HG03571 (cell line): ENCODE measurements at regions not wholly inside any gene's neighbourhood (a gene's known extent, or its start where the extent isn't known, plus 50 kb on each side); places are given as distances from the start of the nearest gene placed in this dataset.

Experiments
- ATAC-seq: cut with Tn5 transposase; IDR thresholded peaks from one replicate; pipeline ENCODE4 v1.9.1; 2021; ENCODE audit not compliant: unreplicated experiment

DNA sequence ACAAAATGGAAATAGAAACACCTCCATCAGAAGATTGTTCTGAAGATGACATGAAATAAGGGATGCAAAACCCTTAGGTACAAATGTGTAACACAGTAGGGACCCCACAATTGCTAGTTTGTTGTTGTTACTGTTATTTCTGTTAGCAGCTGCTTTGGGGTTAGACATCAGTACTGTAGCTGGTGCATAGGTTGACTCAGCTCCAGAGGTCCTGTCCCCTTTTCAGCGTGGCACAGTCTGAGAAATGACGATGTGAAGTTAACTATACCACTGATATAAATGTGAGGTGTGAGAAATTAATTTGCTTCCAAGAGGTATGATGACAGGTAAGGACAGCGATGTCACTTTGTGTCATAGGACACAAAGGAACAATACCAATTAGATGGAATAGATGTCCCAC lies 384.6 kb upstream of the KLF4 start:
- no peak for ATAC-seq

- no peak for ATAC-seq
Observed at GRCh38 chr9:107872457-107873192, 383.1 kb upstream of the KLF4 start.

DNA sequence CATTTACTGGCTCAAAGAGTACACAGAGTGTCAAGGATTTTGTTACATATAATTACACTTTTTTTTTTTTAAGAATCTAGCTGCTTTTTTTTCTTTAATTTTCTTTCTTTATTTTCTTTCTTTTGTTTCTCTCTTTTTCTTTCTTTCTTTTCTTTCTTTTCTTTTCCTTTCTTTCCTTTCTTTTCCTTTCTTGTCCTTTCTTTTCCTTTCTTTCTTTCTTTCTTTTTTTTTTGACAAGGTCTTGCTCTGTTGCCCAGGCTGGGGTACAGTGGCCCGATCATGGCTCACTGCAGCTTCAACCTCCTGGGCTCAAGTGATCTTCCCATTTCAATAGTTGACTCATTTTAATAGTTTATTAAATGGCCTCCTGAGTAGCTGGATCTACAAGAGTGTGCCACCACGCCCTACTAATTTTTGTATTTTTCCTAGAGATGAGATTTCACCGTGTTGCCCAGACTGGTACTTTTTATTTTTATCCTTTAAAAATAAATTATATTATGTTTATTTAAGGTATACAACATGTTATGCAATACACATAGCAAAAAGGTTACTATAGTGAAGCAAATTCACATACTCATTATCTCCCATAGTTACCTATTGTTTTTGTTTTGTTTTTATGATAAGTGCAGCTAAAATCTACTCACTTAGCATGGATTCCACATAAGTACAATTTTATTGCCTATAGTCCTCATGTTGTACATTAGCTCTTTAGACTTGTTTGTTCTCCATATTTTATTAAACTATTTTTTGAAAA lies 381.5 kb upstream of the KLF4 start:
- no peak for ATAC-seq

- no peak for ATAC-seq
Observed at GRCh38 chr9:107870221-107870620, 380.7 kb upstream of the KLF4 start.

- no peak for ATAC-seq
Observed at GRCh38 chr9:107869111-107869510, 379.5 kb upstream of the KLF4 start.

DNA sequence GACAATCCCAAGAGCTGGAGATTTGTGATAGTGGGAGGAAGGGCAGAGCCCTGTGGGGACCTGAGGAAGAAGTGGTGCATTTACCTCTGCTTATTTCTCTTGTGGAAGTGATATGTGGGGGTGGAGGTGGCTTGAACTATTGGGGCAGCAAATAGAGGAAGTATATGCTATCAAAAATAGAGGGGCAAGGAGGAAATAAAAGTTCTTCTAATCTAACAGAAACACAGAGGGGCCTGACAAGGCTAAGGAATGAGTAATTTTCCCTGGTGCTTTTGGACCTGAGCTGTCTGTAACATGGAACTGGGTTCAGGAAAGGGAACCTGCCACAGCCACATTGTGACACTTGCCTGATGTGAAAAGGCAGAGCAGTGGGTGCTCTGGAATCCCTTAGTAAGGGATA lies 378.6 kb upstream of the KLF4 start:
- ATAC-seq = no peak

GRCh38 chr9:107867738-107868137 lies 378.2 kb upstream of the KLF4 start:
- ATAC-seq = no peak

GRCh38 chr9:107866711-107867311 lies 377.2 kb upstream of the KLF4 start:
- ATAC-seq = no peak

GRCh38 chr9:107863396-107863795 lies 373.8 kb upstream of the KLF4 start:
- ATAC-seq = no peak

GRCh38 chr9:107862881-107863280 lies 373.3 kb upstream of the KLF4 start:
- no peak for ATAC-seq

- no peak for ATAC-seq
Observed at GRCh38 chr9:107862323-107862722, 372.8 kb upstream of the KLF4 start.

- ATAC-seq = no peak
Observed at GRCh38 chr9:107861075-107861474, 371.5 kb upstream of the KLF4 start.

- no peak for ATAC-seq
Observed at GRCh38 chr9:107858260-107858659, 368.7 kb upstream of the KLF4 start.

GRCh38 chr9:107856633-107857032 lies 367.1 kb upstream of the KLF4 start:
- no peak for ATAC-seq

GRCh38 chr9:107855164-107855563 lies 365.6 kb upstream of the KLF4 start:
- ATAC-seq = no peak

DNA sequence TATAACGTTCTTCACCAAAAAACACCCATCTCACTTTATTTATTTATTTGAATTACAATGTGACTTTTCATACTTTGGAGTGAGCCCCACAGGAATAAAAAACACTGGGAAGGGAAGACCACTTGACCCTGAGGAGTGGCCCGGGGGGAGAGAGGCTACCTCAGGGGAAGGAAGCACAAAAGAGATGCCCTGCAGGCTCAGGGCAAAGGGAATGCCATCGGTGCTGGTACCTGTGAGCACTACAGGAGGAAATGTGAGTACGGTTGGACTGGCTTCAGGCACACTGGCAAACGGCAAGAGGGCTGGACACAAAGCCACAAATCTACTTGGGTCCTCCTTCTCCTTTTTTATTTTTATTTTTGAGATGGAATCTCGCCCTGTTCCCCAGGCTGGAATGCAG lies 363.9 kb upstream of the KLF4 start:
- ATAC-seq = no peak

DNA sequence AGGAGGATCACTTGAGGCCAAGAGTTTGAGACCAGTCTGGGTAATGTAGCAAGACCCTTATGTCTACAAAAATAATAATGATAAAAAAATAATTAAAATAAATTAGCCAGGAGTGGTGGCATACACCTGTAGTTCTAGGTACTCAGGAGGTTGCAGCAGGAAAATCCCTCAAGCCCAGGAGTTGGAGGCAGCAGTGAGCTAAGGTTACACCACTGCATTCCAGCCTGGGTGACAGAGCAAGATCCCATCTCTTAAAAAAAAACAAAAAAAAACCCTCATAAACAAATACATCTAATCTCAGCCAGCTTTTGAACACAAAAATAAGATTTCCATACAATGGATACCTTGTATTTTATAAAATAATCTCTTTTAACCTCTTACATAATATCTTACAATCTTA lies 363.3 kb upstream of the KLF4 start:
- no peak for ATAC-seq

GRCh38 chr9:107850653-107851052 lies 361.1 kb upstream of the KLF4 start:
- no peak for ATAC-seq

- ATAC-seq = no peak
Observed at GRCh38 chr9:107847978-107848964, 358.7 kb upstream of the KLF4 start.

GRCh38 chr9:107842530-107842929 lies 353.0 kb upstream of the KLF4 start:
- no peak for ATAC-seq

DNA sequence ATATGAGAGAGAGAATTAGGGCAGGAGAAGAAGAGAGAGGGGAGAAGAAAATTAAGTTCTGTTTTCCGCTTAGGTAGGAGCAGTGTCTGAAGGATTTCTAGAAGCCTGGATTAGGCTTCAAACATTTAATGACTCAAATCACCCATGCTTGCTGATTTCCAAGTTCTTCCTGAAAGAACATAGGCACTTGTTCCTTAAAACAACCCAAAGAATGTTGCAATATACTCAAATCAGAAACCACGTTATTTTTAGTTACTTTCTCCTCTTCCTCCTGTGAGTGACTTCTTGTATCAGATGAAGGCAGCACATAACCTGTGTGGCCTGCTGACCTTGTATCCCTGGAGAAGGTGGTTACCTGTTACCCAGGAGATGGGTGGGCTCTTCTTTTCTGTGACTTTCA lies 351.5 kb upstream of the KLF4 start:
- no peak for ATAC-seq
